ENCODE measurements at regions not wholly inside any gene's neighbourhood (a gene's known extent, or its start where the extent isn't known, plus 50 kb on each side); places are given as distances from the start of the nearest gene placed in this dataset.

GRCh38 chr9:24488896-24489295 is 56.8 kb downstream of the IZUMO3 start:
- Histone ChIP-seq H3K27ac (ENCODE audit: extremely low read depth, low read depth, low read length) (no peak overlapping the region), H3K4me1 (ENCODE audit: control insufficient read depth, insufficient read depth, low read length) (no peaks in the 10 kb centered on the region), H3K9me3 (ENCODE audit: control insufficient read depth, insufficient read depth, low read depth, low read length) (no peaks in the 10 kb centered on the region), H3K4me3 (ENCODE audit: low read depth, low read length) (no peak overlapping the region), H3K36me3 (ENCODE audit: control insufficient read depth in 2 of 2, insufficient read depth in 1 of 2, low read length in 2 of 2) (no peaks in the 10 kb centered on the region)
- CTCF ChIA-PET = no interaction called here
- TF ChIP-seq ZNF473 (tag by site-specific recombination; IDR thresholded peaks at IDR 0.05) = no peak
- TF ChIP-seq, protein P1, sequence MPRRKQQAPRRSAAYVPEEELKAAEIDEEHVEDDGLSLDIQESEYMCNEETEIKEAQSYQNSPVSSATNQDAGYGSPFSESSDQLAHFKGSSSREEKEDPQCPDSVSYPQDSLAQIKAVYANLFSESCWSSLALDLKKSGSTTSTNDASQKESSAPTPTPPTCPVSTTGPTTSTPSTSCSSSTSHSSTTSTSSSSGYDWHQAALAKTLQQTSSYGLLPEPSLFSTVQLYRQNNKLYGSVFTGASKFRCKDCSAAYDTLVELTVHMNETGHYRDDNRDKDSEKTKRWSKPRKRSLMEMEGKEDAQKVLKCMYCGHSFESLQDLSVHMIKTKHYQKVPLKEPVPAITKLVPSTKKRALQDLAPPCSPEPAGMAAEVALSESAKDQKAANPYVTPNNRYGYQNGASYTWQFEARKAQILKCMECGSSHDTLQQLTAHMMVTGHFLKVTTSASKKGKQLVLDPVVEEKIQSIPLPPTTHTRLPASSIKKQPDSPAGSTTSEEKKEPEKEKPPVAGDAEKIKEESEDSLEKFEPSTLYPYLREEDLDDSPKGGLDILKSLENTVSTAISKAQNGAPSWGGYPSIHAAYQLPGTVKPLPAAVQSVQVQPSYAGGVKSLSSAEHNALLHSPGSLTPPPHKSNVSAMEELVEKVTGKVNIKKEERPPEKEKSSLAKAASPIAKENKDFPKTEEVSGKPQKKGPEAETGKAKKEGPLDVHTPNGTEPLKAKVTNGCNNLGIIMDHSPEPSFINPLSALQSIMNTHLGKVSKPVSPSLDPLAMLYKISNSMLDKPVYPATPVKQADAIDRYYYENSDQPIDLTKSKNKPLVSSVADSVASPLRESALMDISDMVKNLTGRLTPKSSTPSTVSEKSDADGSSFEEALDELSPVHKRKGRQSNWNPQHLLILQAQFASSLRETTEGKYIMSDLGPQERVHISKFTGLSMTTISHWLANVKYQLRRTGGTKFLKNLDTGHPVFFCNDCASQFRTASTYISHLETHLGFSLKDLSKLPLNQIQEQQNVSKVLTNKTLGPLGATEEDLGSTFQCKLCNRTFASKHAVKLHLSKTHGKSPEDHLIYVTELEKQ (tag by site-specific recombination; IDR thresholded peaks at IDR 0.05; ENCODE audit: borderline replicate concordance) = no peak
- TF ChIP-seq ZBTB21 (tag by site-specific recombination; IDR thresholded peaks at IDR 0.05) = no peak
- TF ChIP-seq MEIS1 (CRISPR knock-in tag; IDR thresholded peaks at IDR 0.05; ENCODE audit: borderline replicate concordance) = no peak
- no peak for TF ChIP-seq OVOL3 (tag by site-specific recombination; IDR thresholded peaks at IDR 0.05)
- TF ChIP-seq ZNF777 (tag by site-specific recombination; IDR thresholded peaks at IDR 0.05; ENCODE audit: borderline replicate concordance) = no peak
- TF ChIP-seq ZNF174 (tag by site-specific recombination; IDR thresholded peaks at IDR 0.05) = no peak
- no peak for TF ChIP-seq ZNF214 (tag by site-specific recombination; IDR thresholded peaks at IDR 0.05; ENCODE audit: borderline replicate concordance)
- TF ChIP-seq, protein P2, sequence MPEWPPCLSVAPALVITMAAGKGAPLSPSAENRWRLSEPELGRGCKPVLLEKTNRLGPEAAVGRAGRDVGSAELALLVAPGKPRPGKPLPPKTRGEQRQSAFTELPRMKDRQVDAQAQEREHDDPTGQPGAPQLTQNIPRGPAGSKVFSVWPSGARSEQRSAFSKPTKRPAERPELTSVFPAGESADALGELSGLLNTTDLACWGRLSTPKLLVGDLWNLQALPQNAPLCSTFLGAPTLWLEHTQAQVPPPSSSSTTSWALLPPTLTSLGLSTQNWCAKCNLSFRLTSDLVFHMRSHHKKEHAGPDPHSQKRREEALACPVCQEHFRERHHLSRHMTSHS (tag by site-specific recombination; IDR thresholded peaks at IDR 0.05) = no peak
- no peak for TF ChIP-seq ZBTB1 (tag by site-specific recombination; IDR thresholded peaks at IDR 0.05)
- no peak for TF ChIP-seq ZNF121 (tag by site-specific recombination; IDR thresholded peaks at IDR 0.05)
- TF ChIP-seq ZBTB48 (tag by site-specific recombination; IDR thresholded peaks at IDR 0.05) = no peak
- no peak for TF ChIP-seq ZNF23 (tag by site-specific recombination; IDR thresholded peaks at IDR 0.05; ENCODE audit: borderline replicate concordance)
- no peak for TF ChIP-seq ZNF830 (tag by site-specific recombination; IDR thresholded peaks at IDR 0.05; ENCODE audit: low read depth)
- TF ChIP-seq, protein P3, sequence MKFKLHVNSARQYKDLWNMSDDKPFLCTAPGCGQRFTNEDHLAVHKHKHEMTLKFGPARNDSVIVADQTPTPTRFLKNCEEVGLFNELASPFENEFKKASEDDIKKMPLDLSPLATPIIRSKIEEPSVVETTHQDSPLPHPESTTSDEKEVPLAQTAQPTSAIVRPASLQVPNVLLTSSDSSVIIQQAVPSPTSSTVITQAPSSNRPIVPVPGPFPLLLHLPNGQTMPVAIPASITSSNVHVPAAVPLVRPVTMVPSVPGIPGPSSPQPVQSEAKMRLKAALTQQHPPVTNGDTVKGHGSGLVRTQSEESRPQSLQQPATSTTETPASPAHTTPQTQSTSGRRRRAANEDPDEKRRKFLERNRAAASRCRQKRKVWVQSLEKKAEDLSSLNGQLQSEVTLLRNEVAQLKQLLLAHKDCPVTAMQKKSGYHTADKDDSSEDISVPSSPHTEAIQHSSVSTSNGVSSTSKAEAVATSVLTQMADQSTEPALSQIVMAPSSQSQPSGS (tag by site-specific recombination; IDR thresholded peaks at IDR 0.05; ENCODE audit: low read depth) = no peak
- no peak for TF ChIP-seq ZNF843 (tag by site-specific recombination; IDR thresholded peaks at IDR 0.05)
- POLR2A ChIA-PET = no interaction called here

DNA sequence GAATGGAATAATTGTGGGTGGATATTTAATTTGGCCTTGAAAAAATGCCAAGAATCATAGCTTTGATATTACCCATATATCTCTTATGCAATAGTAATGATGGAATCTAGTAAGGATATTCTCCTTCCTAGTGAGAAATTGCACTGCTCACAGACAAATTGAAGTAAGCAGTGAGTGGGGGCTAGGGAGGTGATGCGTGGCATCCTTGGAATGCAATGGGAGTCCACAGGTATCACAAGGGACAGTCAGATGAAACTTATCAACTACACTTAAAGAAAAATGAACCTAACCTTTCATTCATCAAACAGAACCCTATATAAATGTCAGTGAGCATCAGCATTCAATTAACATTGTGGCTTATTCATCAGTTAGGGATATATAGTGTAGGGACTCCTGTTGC is 57.8 kb downstream of the IZUMO3 start:
- POLR2A ChIA-PET = no interaction called here
- no peaks in the 10 kb centered on the region for H3K4me1 ChIP-seq (ENCODE audit: control insufficient read depth, insufficient read depth, low read length)
- no peaks in the 10 kb centered on the region for H3K9me3 ChIP-seq (ENCODE audit: control insufficient read depth, insufficient read depth, low read depth, low read length)
- H3K27ac ChIP-seq (ENCODE audit: extremely low read depth, low read depth, low read length) = no peak overlapping the region
- CTCF ChIA-PET = interaction anchor here (0.6 kb wide), 1 partner anchor 28 kb away, joined by 3 read pairs; no protein-coding TSS in a partner anchor
- H3K36me3 ChIP-seq (ENCODE audit: control insufficient read depth in 2 of 2, insufficient read depth in 1 of 2, low read length in 2 of 2) = no peaks in the 10 kb centered on the region
- no peak overlapping the region for H3K4me3 ChIP-seq (ENCODE audit: low read depth, low read length)
- TF ChIP-seq ZNF701 (tag by site-specific recombination; IDR thresholded peaks at IDR 0.05) (no peak), ZNF223 (tag by site-specific recombination; IDR thresholded peaks at IDR 0.05) (no peak), KLF7 (tag by site-specific recombination; IDR thresholded peaks at IDR 0.05; ENCODE audit: borderline replicate concordance) (no peak), ZNF221 (tag by site-specific recombination; IDR thresholded peaks at IDR 0.05; ENCODE audit: borderline replicate concordance) (no peak), ZNF366 (tag by site-specific recombination; conservative IDR thresholded peaks at IDR 0.05) (no peak), ZNF169 (tag by site-specific recombination; IDR thresholded peaks at IDR 0.05) (no peak), ZNF140 (tag by site-specific recombination; IDR thresholded peaks at IDR 0.05) (no peak), ZNF514 (tag by site-specific recombination; IDR thresholded peaks at IDR 0.05) (no peak)
- TF ChIP-seq, protein P2 (tag by site-specific recombination; IDR thresholded peaks at IDR 0.05) = no peak
- TF ChIP-seq, protein P4, sequence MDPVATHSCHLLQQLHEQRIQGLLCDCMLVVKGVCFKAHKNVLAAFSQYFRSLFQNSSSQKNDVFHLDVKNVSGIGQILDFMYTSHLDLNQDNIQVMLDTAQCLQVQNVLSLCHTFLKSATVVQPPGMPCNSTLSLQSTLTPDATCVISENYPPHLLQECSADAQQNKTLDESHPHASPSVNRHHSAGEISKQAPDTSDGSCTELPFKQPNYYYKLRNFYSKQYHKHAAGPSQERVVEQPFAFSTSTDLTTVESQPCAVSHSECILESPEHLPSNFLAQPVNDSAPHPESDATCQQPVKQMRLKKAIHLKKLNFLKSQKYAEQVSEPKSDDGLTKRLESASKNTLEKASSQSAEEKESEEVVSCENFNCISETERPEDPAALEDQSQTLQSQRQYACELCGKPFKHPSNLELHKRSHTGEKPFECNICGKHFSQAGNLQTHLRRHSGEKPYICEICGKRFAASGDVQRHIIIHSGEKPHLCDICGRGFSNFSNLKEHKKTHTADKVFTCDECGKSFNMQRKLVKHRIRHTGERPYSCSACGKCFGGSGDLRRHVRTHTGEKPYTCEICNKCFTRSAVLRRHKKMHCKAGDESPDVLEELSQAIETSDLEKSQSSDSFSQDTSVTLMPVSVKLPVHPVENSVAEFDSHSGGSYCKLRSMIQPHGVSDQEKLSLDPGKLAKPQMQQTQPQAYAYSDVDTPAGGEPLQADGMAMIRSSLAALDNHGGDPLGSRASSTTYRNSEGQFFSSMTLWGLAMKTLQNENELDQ (tag by site-specific recombination; IDR thresholded peaks at IDR 0.05; ENCODE audit: low read depth) = no peak
- TF ChIP-seq, protein P5, sequence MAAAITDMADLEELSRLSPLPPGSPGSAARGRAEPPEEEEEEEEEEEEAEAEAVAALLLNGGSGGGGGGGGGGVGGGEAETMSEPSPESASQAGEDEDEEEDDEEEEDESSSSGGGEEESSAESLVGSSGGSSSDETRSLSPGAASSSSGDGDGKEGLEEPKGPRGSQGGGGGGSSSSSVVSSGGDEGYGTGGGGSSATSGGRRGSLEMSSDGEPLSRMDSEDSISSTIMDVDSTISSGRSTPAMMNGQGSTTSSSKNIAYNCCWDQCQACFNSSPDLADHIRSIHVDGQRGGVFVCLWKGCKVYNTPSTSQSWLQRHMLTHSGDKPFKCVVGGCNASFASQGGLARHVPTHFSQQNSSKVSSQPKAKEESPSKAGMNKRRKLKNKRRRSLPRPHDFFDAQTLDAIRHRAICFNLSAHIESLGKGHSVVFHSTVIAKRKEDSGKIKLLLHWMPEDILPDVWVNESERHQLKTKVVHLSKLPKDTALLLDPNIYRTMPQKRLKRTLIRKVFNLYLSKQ (tag by site-specific recombination; IDR thresholded peaks at IDR 0.05; ENCODE audit: borderline replicate concordance) = no peak
